Fibroblast of lung (primary cell): ENCODE measurements at regions not wholly inside any gene's neighbourhood (a gene's known extent, or its start where the extent isn't known, plus 50 kb on each side); places are given as distances from the start of the nearest gene placed in this dataset.

Experiments
- DNase-seq, 2 donors: peaks; one replicate each; pipeline versions ENCODE4 v3.0.0 to v3.0.0-alpha.2; 2010; ENCODE audit warnings: low read depth in 2 of 2
- H2AFZ ChIP-seq: 2 replicates; pipeline ENCODE4 v1.5.1; 2012; ENCODE audit warnings: low read length, control low read depth, inconsistent platforms
- H3K27ac ChIP-seq: 2 replicates; pipeline ENCODE4 v1.5.1; 2011; ENCODE audit warnings: low read length, control low read depth; ENCODE audit not compliant: insufficient read depth
- H3K27me3 ChIP-seq: 2 replicates; pipeline ENCODE4 v1.5.1; 2011; ENCODE audit warnings: mild to moderate bottlenecking, low read length; ENCODE audit not compliant: control insufficient read depth, insufficient read depth
- H3K36me3 ChIP-seq: 2 replicates; pipeline ENCODE4 v1.5.1; 2011; ENCODE audit warnings: low read length; ENCODE audit not compliant: control insufficient read depth, insufficient read depth
- H3K4me1 ChIP-seq: 2 replicates; pipeline ENCODE4 v1.5.1; 2011; ENCODE audit warnings: low read length; ENCODE audit not compliant: control insufficient read depth, insufficient read depth; ENCODE audit errors: extremely low read depth
- H3K4me2 ChIP-seq: 2 replicates; pipeline ENCODE4 v1.5.1; 2011; ENCODE audit warnings: low read length, control low read depth; ENCODE audit not compliant: insufficient read depth; ENCODE audit errors: extremely low read depth
- H3K4me3 ChIP-seq, 4 experiments: fragments of 200-600 bp in 1 of 4; sonication (generic) in 1 of 4; replicated peaks in 1 of 4; 2 replicates each; pipeline ENCODE4 v1.5.1; 2011 to 2016; ENCODE audit warnings: low read length in 4 of 4, low read depth in 3 of 4, mild to moderate bottlenecking in 3 of 4, control low read depth in 2 of 4, inconsistent platforms in 1 of 4, mixed read lengths in 1 of 4; ENCODE audit not compliant: insufficient read depth in 1 of 4; ENCODE audit errors: control extremely low read depth in 1 of 4
- H3K79me2 ChIP-seq: 2 replicates; pipeline ENCODE4 v1.5.1; 2012; ENCODE audit warnings: mild to moderate bottlenecking, low read length, inconsistent platforms; ENCODE audit not compliant: control insufficient read depth, insufficient read depth
- H3K9ac ChIP-seq: 2 replicates; pipeline ENCODE4 v1.5.1; 2011; ENCODE audit warnings: mild to moderate bottlenecking, low read length, control low read depth; ENCODE audit not compliant: insufficient read depth
- H3K9me3 ChIP-seq: 2 replicates; pipeline ENCODE4 v1.5.1; 2012; ENCODE audit warnings: low read depth, low read length; ENCODE audit not compliant: control insufficient read depth, insufficient read depth
- H4K20me1 ChIP-seq: 2 replicates; pipeline ENCODE4 v1.5.1; 2011; ENCODE audit warnings: low read length; ENCODE audit not compliant: control insufficient read depth, insufficient read depth; ENCODE audit errors: extremely low read depth
- EZH2 ChIP-seq: IDR thresholded peaks from 2 replicates; pipeline ENCODE4 v1.5.1; 2012; ENCODE audit warnings: low read length, control low read depth, mild to moderate bottlenecking; ENCODE audit errors: missing control alignments
- TF ChIP-seq, protein P1 (sequence below), 2 donors: IDR thresholded peaks in 1 of 2; conservative IDR thresholded peaks in 1 of 2; 1 replicate in 1 of 2; 2 replicates in 1 of 2; pipeline ENCODE4 v1.5.1; 2011 to 2012; ENCODE audit warnings: low read length in 2 of 2, control low read depth in 1 of 2, inconsistent platforms in 1 of 2, low read depth in 1 of 2, mild to moderate bottlenecking in 1 of 2

DNA sequence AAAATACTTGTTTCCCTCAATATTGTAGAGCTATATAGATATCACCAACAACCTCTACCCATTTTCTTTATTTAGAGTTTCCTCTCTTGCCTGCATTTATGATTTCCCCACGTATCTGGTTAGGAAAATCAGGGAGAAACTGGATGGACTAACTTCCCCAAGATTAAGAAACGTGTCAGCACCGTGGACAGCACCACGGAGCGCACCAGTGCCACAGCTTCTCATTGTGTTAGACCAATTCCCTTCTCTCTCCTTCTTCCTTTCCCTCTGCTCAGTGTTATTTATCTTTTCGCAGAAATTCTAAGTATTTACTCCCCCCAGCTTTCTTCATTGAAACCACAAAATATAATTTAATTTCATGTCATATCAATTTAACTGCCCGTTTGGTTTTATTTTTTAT, 568.6 kb upstream of the BOD1L1 start:
- no peak overlapping the region for H2AFZ ChIP-seq
- TF ChIP-seq, protein P1, sequence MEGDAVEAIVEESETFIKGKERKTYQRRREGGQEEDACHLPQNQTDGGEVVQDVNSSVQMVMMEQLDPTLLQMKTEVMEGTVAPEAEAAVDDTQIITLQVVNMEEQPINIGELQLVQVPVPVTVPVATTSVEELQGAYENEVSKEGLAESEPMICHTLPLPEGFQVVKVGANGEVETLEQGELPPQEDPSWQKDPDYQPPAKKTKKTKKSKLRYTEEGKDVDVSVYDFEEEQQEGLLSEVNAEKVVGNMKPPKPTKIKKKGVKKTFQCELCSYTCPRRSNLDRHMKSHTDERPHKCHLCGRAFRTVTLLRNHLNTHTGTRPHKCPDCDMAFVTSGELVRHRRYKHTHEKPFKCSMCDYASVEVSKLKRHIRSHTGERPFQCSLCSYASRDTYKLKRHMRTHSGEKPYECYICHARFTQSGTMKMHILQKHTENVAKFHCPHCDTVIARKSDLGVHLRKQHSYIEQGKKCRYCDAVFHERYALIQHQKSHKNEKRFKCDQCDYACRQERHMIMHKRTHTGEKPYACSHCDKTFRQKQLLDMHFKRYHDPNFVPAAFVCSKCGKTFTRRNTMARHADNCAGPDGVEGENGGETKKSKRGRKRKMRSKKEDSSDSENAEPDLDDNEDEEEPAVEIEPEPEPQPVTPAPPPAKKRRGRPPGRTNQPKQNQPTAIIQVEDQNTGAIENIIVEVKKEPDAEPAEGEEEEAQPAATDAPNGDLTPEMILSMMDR (conservative IDR thresholded peaks at IDR 0.05 in 1 of 2, IDR thresholded peaks at IDR 0.05 in 1 of 2; ENCODE audit: low read depth in 1 of 2, low read length in 2 of 2): no peak
- no peak for TF ChIP-seq EZH2
- no peaks in the 10 kb centered on the region for H3K36me3 ChIP-seq
- H3K79me2 ChIP-seq: no peaks in the 10 kb centered on the region
- no peaks in the 10 kb centered on the region for H4K20me1 ChIP-seq
- peak; percentile 65 to 79 for DNase-seq
- no peaks in the 10 kb centered on the region for H3K27me3 ChIP-seq
- no peak overlapping the region for H3K4me2 ChIP-seq
- no peak overlapping the region for H3K27ac ChIP-seq
- no peak overlapping the region for H3K4me3 ChIP-seq
- no peaks in the 10 kb centered on the region for H3K9me3 ChIP-seq
- no peaks in the 10 kb centered on the region for H3K4me1 ChIP-seq
- H3K9ac ChIP-seq: no peak overlapping the region

- H4K20me1 ChIP-seq: no peaks in the 10 kb centered on the region
- H3K4me2 ChIP-seq: no peak overlapping the region
- H2AFZ ChIP-seq: no peak overlapping the region
- no peaks in the 10 kb centered on the region for H3K36me3 ChIP-seq
- no peaks in the 10 kb centered on the region for H3K9me3 ChIP-seq
- DNase-seq: no peak
- no peak overlapping the region for H3K9ac ChIP-seq
- no peak overlapping the region for H3K27ac ChIP-seq
- no peaks in the 10 kb centered on the region for H3K4me1 ChIP-seq
- H3K79me2 ChIP-seq: no peaks in the 10 kb centered on the region
- TF ChIP-seq EZH2: no peak
- TF ChIP-seq, protein P1 (conservative IDR thresholded peaks at IDR 0.05 in 1 of 2, IDR thresholded peaks at IDR 0.05 in 1 of 2; ENCODE audit: low read depth in 1 of 2, low read length in 2 of 2): no peak
- H3K27me3 ChIP-seq: no peaks in the 10 kb centered on the region
- no peak overlapping the region for H3K4me3 ChIP-seq
Observed at GRCh38 chr4:14215116-14215770, 587.7 kb upstream of the BOD1L1 start.

DNA sequence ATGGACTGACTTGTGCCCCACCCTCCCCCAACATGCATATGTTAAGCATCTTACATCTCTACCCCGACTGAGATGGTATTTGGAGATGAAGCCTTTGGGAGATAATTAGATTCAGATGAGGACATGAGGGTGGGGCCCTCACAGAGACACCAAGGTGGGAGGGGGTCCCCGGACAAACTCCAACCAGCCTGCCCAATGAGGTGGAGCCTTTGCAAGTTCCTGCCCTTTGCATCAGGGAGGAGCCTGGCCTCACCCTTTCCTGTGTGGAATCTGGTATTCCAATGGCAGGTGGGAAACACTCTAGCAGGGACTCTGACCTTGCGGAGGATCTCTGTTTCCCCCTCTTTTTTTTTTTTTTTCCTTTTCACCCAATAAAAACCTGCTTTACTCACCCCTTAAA, 589.9 kb upstream of the BOD1L1 start:
- no peak overlapping the region for H3K4me3 ChIP-seq
- no peak overlapping the region for H3K9ac ChIP-seq
- no peaks in the 10 kb centered on the region for H3K36me3 ChIP-seq
- no peak overlapping the region for H2AFZ ChIP-seq
- no peak overlapping the region for H3K27ac ChIP-seq
- no peak overlapping the region for H3K4me2 ChIP-seq
- TF ChIP-seq, protein P1 (conservative IDR thresholded peaks at IDR 0.05 in 1 of 2, IDR thresholded peaks at IDR 0.05 in 1 of 2; ENCODE audit: low read depth in 1 of 2, low read length in 2 of 2): no peak
- TF ChIP-seq EZH2: no peak
- H3K9me3 ChIP-seq: no peaks in the 10 kb centered on the region
- H3K27me3 ChIP-seq: no peaks in the 10 kb centered on the region
- H4K20me1 ChIP-seq: no peaks in the 10 kb centered on the region
- H3K4me1 ChIP-seq: no peaks in the 10 kb centered on the region
- DNase-seq: no peak
- H3K79me2 ChIP-seq: no peaks in the 10 kb centered on the region
